ENCODE measurements at regions not wholly inside any gene's neighbourhood (a gene's known extent, or its start where the extent isn't known, plus 50 kb on each side); places are given as distances from the start of the nearest gene placed in this dataset.

- H3K9me3 ChIP-seq = no peaks in the 10 kb centered on the region
- intact Hi-C loops (cut with DNase I) = no loop called here
- no peak for TF ChIP-seq POLR2A (IDR thresholded peaks at IDR 0.05)
- TF ChIP-seq CTCF (IDR thresholded peaks at IDR 0.05) = no peak
- H3K27ac ChIP-seq = no peak overlapping the region
- DNase-seq = no peak
- peaks cover 0 to 8% of the 10 kb centered on the region in 2 donors for H3K4me1 ChIP-seq
- H3K4me3 ChIP-seq (replicated peaks in 1 of 3) = no peak overlapping the region
- H3K27me3 ChIP-seq = no peaks in the 10 kb centered on the region
- no peaks in the 10 kb centered on the region for H3K36me3 ChIP-seq
These were observed 119.8 kb upstream of the NRSN1 start for GRCh38 chr6:24006254-24006653.

- intact Hi-C loops (cut with DNase I) = no loop called here
- DNase-seq = no peak
- TF ChIP-seq CTCF (IDR thresholded peaks at IDR 0.05) (no peak), POLR2A (IDR thresholded peaks at IDR 0.05) (no peak)
- Histone ChIP-seq H3K4me3 (replicated peaks in 1 of 3) (no peak overlapping the region), H3K36me3 (no peaks in the 10 kb centered on the region), H3K27ac (no peak overlapping the region), H3K27me3 (no peaks in the 10 kb centered on the region), H3K4me1 (peaks cover 0 to 4% of the 10 kb centered on the region in 2 donors), H3K9me3 (no peaks in the 10 kb centered on the region)
- 44 to 50% methylated on average over 4 of the region's 4 CpGs for WGBS, 2 donors
These were observed 116.7 kb upstream of the NRSN1 start for GRCh38 chr6:24009319-24009718.

GRCh38 chr6:24010133-24010532 lies 115.9 kb upstream of the NRSN1 start:
- Histone ChIP-seq H3K4me1 (no peaks in the 10 kb centered on the region), H3K4me3 (replicated peaks in 1 of 3) (no peak overlapping the region), H3K27ac (no peak overlapping the region), H3K9me3 (no peaks in the 10 kb centered on the region), H3K36me3 (no peaks in the 10 kb centered on the region), H3K27me3 (no peaks in the 10 kb centered on the region)
- TF ChIP-seq CTCF (IDR thresholded peaks at IDR 0.05) (no peak), POLR2A (IDR thresholded peaks at IDR 0.05) (no peak)
- intact Hi-C loops (cut with DNase I) = no loop called here
- DNase-seq = no peak
- WGBS, 2 donors = 58 to 75% methylated on average over 3 of the region's 3 CpGs

- no peaks in the 10 kb centered on the region for H3K4me1 ChIP-seq
- DNase-seq = no peak
- no peak overlapping the region for H3K27ac ChIP-seq
- intact Hi-C loops (cut with DNase I) = no loop called here
- no peaks in the 10 kb centered on the region for H3K27me3 ChIP-seq
- no peak overlapping the region for H3K4me3 ChIP-seq (replicated peaks in 1 of 3)
- TF ChIP-seq POLR2A (IDR thresholded peaks at IDR 0.05) = no peak
- no peak for TF ChIP-seq CTCF (IDR thresholded peaks at IDR 0.05)
- H3K36me3 ChIP-seq = no peaks in the 10 kb centered on the region
- 93 to 95% methylated on average over 2 of the region's 2 CpGs for WGBS, 2 donors
- H3K9me3 ChIP-seq = no peaks in the 10 kb centered on the region
These were observed 109.7 kb upstream of the NRSN1 start for GRCh38 chr6:24016286-24016685.

- Histone ChIP-seq H3K4me1 (no peaks in the 10 kb centered on the region), H3K4me3 (replicated peaks in 1 of 3) (no peak overlapping the region), H3K9me3 (no peaks in the 10 kb centered on the region), H3K27ac (no peak overlapping the region), H3K36me3 (no peaks in the 10 kb centered on the region), H3K27me3 (no peaks in the 10 kb centered on the region)
- DNase-seq = no peak
- intact Hi-C loops (cut with DNase I) = no loop called here
- TF ChIP-seq CTCF (IDR thresholded peaks at IDR 0.05) (no peak), POLR2A (IDR thresholded peaks at IDR 0.05) (no peak)
- WGBS, 2 donors = 87 to 90% methylated on average over 4 of the region's 4 CpGs
These were observed 109.2 kb upstream of the NRSN1 start for GRCh38 chr6:24016857-24017256.

All from thyroid gland (tissue), 4 donors.